ENCODE measurements at regions not wholly inside any gene's neighbourhood (a gene's known extent, or its start where the extent isn't known, plus 50 kb on each side); places are given as distances from the start of the nearest gene placed in this dataset.
"Not testable (repeated sequence)": the region's sequence is repeated elsewhere in the genome, so short reads cannot be mapped to it uniquely, and the experiment has no call there.

- DNase-seq (ENCODE audit: low spot score) (no peak), ATAC-seq (ENCODE audit: low read depth) (peak; percentile 78)
Measured at GRCh38 chr6:33885132-33886057, 81.6 kb upstream of the MLN start.

GRCh38 chr6:33883621-33884020, 79.8 kb upstream of the MLN start:
- H3K36me3 ChIP-seq (ENCODE audit: low read depth); H3K4me1 ChIP-seq (ENCODE audit: insufficient read depth, poor library complexity, severe bottlenecking); H3K9me3 ChIP-seq (ENCODE audit: severe bottlenecking); ATAC-seq (ENCODE audit: low read depth); H3K27ac ChIP-seq (ENCODE audit: poor library complexity, severe bottlenecking); H3K27me3 ChIP-seq (ENCODE audit: insufficient read depth, poor library complexity, severe bottlenecking); H3K4me3 ChIP-seq (ENCODE audit: severe bottlenecking); DNase-seq (ENCODE audit: low spot score): not testable (repeated sequence)

More at GRCh38 chr6:33885132-33886057, 81.6 kb upstream of the MLN start:
- Histone ChIP-seq H3K4me3 (ENCODE audit: severe bottlenecking) (no peak overlapping the region), H3K9me3 (ENCODE audit: severe bottlenecking) (no peaks in the 10 kb centered on the region), H3K27me3 (ENCODE audit: insufficient read depth, poor library complexity, severe bottlenecking) (no peaks in the 10 kb centered on the region), H3K27ac (ENCODE audit: poor library complexity, severe bottlenecking) (no peak overlapping the region), H3K4me1 (ENCODE audit: insufficient read depth, poor library complexity, severe bottlenecking) (peaks cover 6% of the 10 kb centered on the region), H3K36me3 (ENCODE audit: low read depth) (no peaks in the 10 kb centered on the region)
- TF ChIP-seq CTCF (IDR thresholded peaks at IDR 0.05; ENCODE audit: poor library complexity, severe bottlenecking), result no peak

GRCh38 chr6:33882154-33882553, 78.4 kb upstream of the MLN start:
- no peak overlapping the region for H3K4me3 ChIP-seq (ENCODE audit: severe bottlenecking)
- DNase-seq (ENCODE audit: low spot score) (no peak), ATAC-seq (ENCODE audit: low read depth) (no peak)
- no peak overlapping the region for H3K27ac ChIP-seq (ENCODE audit: poor library complexity, severe bottlenecking)
- peaks cover 6% of the 10 kb centered on the region for H3K4me1 ChIP-seq (ENCODE audit: insufficient read depth, poor library complexity, severe bottlenecking)
- no peaks in the 10 kb centered on the region for H3K9me3 ChIP-seq (ENCODE audit: severe bottlenecking)
- no peak for TF ChIP-seq CTCF (IDR thresholded peaks at IDR 0.05; ENCODE audit: poor library complexity, severe bottlenecking)
- H3K36me3 ChIP-seq (ENCODE audit: low read depth), result no peaks in the 10 kb centered on the region
- H3K27me3 ChIP-seq (ENCODE audit: insufficient read depth, poor library complexity, severe bottlenecking), result no peaks in the 10 kb centered on the region

- no peak overlapping the region for H3K27ac ChIP-seq (ENCODE audit: poor library complexity, severe bottlenecking)
- H3K9me3 ChIP-seq (ENCODE audit: severe bottlenecking), result no peaks in the 10 kb centered on the region
- H3K4me3 ChIP-seq (ENCODE audit: severe bottlenecking), result no peak overlapping the region
- no peaks in the 10 kb centered on the region for H3K36me3 ChIP-seq (ENCODE audit: low read depth)
- peaks cover 6% of the 10 kb centered on the region for H3K4me1 ChIP-seq (ENCODE audit: insufficient read depth, poor library complexity, severe bottlenecking)
- DNase-seq (ENCODE audit: low spot score) (no peak), ATAC-seq (ENCODE audit: low read depth) (no peak)
- TF ChIP-seq CTCF (IDR thresholded peaks at IDR 0.05; ENCODE audit: poor library complexity, severe bottlenecking), result no peak
- no peaks in the 10 kb centered on the region for H3K27me3 ChIP-seq (ENCODE audit: insufficient read depth, poor library complexity, severe bottlenecking)
Measured at GRCh38 chr6:33880766-33881165, 77.0 kb upstream of the MLN start.

GRCh38 chr6:33880104-33880678, 76.4 kb upstream of the MLN start:
- Histone ChIP-seq H3K9me3 (ENCODE audit: severe bottlenecking) (no peaks in the 10 kb centered on the region), H3K36me3 (ENCODE audit: low read depth) (no peaks in the 10 kb centered on the region), H3K27ac (ENCODE audit: poor library complexity, severe bottlenecking) (no peak overlapping the region), H3K27me3 (ENCODE audit: insufficient read depth, poor library complexity, severe bottlenecking) (no peaks in the 10 kb centered on the region), H3K4me1 (ENCODE audit: insufficient read depth, poor library complexity, severe bottlenecking) (peaks cover 2% of the 10 kb centered on the region), H3K4me3 (ENCODE audit: severe bottlenecking) (no peak overlapping the region)
- ATAC-seq (ENCODE audit: low read depth), result no peak
- DNase-seq (ENCODE audit: low spot score), result no peak
- no peak for TF ChIP-seq CTCF (IDR thresholded peaks at IDR 0.05; ENCODE audit: poor library complexity, severe bottlenecking)

All from RWPE2 (cell line).